ENCODE measurements at regions not wholly inside any gene's neighbourhood (a gene's known extent, or its start where the extent isn't known, plus 50 kb on each side); places are given as distances from the start of the nearest gene placed in this dataset.

DNA sequence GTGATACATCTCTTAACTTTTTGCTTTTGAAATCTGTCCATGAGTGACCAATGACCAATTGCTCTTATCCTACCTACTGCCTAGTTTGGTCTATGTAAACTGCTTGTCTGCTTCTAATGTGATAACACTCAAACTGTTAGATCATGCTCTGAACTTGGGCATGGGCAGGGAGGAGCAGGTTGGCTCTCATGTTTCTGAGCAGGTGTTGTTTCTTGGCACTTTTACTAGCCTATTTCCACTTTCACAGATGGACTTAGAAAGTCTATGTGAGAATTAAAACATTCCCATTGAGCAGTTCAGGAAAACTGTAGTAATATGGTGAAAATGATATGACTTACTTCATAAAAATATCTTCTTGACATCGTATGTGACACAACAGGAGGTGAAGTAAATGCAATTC, 538.4 kb downstream of the HACE1 start:
- no peak for DNase-seq (ENCODE audit: low spot score)

DNA sequence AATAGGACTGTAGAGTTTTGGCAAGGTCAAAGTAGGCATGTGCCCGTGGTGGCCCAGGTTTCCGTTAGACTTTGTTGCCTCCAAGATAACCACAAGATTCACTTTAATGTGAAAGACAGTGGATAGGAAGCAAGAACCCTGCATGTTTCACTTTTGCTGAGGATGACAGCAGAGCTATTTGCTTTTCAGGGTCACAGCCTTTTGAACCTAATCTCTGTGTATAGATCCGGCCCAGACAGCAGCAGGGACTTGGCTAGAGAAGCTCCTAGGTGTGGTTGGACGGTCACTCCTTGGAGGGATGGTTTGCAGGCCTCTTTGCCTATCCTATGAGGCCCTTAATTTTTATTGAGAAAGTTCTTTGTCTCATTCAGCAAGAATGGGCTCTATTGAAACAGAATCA, 538.8 kb downstream of the HACE1 start:
- DNase-seq (ENCODE audit: low spot score), result no peak

DNA sequence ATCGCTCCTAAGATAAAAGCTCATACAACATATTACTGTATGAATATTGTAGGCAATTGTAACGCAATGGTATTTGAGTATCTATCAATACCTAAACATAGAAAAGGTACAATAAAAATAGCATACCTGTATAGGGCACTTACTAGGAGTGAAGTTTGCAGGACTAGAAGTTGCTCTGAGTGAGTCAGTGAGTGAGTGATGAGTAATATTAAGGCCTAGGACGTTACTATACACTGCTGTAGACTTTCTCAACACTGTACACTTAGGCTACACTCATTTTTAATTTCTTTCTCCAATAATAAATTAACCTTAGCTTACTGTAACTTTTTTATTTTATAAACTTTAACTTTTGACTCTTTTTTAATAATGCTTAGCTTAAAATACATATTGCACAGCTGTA, 546.9 kb downstream of the HACE1 start:
- DNase-seq (ENCODE audit: low spot score), result no peak

DNA sequence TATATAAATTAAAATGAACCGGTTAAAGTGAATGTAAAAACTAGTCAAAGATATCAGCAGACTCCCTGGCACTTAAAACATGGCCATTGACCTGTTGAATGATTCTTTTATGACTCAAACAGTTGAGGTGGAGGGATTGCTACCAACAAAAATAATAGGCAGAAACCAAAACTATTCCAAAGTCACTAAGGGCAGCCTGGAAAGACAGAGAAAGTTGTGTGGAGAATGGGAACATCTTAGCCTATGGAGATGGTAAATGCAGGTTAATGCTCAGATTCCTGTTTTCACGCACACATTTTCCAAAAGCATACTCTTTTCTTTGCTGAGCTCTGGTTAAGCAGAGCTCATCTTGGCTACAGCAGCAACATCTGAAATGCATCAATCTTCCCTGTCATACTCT, 553.5 kb downstream of the HACE1 start:
- no peak for DNase-seq (ENCODE audit: low spot score)

GRCh38 chr6:104305206-104305605, 554.5 kb downstream of the HACE1 start:
- no peak for DNase-seq (ENCODE audit: low spot score)

DNA sequence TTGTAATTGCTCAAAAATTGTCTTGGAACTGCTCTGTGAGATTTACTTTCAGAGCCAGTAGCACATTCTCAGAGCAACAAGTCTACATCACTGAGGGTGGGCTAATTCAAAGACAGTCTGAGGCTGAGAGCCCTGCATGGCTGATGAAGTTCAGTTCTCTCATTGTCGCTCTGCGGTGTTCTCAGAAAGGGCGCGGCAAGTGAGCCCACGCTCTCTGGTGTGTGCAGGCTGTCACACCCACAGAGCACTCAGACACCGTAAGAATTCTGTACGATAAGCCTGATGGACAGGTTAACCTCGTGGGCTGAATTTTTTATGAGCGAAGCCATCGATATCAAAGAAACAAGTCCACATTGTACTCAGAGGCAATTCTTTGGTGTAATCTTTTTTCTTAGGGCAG, 557.8 kb downstream of the HACE1 start:
- no peak for DNase-seq (ENCODE audit: low spot score)

DNA sequence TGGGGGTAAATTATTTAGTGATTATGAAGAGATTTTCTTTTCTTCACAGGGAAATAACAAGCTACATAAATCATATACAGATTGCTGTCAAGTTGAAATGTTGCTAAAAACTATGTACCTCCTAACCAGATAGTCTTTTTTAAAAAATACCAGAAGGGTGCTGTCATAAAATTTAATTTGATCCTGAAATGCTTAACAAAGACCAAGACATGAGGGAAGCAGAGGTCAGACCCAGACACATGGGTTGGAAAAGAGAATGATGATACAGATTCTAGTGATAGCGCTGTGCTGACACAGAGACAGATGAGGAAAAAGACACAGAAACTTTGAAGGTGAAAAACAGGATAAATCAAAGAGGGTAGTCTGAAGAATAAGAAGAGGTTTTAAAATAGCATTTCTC, 573.1 kb downstream of the HACE1 start:
- DNase-seq (ENCODE audit: low spot score), result no peak

DNA sequence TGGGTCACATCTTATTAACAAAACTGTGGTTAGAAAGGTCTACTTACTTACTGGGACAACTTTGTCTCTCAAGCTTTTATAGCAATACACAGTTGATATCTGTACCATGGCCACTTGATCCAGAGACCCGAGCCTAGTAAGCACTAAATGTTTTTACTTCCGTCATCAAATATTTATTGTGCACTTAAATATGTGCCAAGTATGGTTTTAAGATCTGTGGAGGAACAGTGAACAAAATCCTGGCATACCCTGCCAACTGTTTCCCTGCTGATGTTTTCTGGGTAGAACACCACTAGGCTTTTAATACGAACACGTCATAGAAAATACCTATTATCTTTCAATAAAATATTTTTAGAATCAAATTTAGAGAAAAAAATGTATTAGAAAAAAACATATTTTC, 574.8 kb downstream of the HACE1 start:
- no peak for DNase-seq (ENCODE audit: low spot score)

- no peak for DNase-seq (ENCODE audit: low spot score)
These were observed 577.1 kb downstream of the HACE1 start for GRCh38 chr6:104282581-104282980.

GRCh38 chr6:104281370-104281769, 578.3 kb downstream of the HACE1 start:
- DNase-seq (ENCODE audit: low spot score), result no peak

DNA sequence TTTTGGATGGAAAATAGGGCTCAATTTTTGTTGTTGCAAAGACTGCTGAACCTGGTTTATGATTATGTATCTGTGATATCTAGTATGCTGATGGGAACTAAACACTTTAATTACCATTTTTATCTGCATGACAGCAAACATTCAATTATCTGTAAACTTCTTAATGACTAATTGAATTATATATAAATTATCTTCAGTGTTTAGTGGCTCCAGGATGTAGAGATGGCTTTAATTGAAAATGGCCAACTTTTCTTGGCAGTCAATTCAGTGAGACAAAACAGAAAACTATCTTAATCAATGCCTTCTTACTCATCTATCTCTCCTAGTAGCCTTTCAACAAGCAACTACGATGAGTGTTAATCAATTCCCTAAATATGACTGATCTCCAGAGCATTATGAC, 591.3 kb downstream of the HACE1 start:
- DNase-seq (ENCODE audit: low spot score), result no peak

DNA sequence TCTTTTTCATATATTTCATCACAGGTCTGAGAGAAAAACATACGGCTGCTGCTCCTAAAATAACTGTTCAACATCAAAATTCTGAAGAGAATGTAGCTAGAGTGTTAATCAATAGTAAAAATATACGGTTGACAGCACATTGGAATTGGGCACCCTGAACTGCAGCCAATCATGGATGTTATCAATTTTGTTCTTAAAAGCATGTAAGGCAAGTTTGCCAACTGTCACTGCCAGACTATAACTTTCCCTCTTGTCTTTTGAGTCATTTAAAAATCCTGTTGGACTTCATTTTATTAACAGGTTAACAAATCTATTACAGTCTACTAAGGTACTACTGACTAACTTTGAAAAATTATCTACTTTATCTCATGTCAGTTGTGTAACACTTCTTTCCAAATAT, 592.8 kb downstream of the HACE1 start:
- no peak for DNase-seq (ENCODE audit: low spot score)

DNA sequence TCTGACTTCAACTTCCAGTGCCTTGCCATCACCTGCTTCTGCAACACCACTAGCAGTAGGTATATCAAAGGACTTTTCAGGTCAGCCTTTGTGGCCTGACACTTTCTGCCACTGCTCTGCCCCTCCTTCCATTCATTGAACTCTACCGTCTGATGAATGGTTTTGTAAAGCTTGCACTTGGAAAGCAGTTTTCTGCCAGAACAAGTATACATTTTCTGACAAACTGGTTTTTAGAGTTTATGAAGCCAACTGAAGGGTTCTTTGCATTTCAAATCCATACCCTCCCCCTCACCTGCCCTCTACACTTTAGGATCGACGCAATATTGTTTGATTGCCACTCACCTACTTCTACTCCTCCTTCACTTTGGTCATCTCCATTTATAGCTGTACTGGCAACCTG, 603.1 kb downstream of the HACE1 start:
- DNase-seq (ENCODE audit: low spot score), result no peak

GRCh38 chr6:104253236-104253635, 606.5 kb downstream of the HACE1 start:
- no peak for DNase-seq (ENCODE audit: low spot score)

GRCh38 chr6:104252276-104252675, 607.4 kb downstream of the HACE1 start:
- no peak for DNase-seq (ENCODE audit: low spot score)

- no peak for DNase-seq (ENCODE audit: low spot score)
These were observed 608.1 kb downstream of the HACE1 start for GRCh38 chr6:104251651-104252050.

DNA sequence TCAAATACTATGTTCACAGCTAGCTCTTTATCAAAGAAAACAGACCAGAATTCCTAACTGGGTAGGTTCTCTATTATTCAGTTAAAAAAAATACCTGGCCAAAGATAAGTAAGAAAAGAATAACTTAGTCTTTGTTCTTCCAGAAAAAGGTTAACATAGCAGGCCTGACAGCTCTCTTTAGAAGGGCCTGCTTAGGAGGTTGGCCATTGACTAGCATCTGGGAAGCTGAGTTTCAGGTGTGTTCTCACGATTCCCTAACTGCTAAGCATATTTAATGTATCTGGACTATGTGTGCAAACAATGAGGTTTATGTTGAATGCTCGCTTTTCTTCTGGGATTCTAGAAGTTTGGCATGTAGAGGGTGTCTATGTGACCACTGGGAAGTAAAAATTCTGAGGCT, 618.9 kb downstream of the HACE1 start:
- DNase-seq (ENCODE audit: low spot score), result no peak

DNA sequence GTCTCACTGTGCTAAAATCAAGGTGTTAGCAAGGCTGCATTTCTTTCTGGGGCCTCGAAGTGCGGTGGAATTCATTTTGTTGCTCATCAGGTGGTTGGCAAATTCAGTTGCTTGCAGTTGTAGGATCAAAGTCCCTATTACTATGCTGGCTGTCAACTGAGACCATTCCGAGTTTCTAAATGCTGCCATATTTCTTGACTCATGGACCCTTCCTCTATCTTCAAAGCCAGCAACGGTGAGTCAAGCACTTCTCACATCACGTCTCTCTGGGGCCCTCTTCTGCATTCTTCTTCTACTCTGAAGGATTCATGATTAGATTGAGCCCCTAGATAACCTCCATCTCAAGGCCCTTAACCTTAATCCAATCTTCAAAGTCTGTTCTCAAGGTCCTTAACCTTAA, 619.7 kb downstream of the HACE1 start:
- no peak for DNase-seq (ENCODE audit: low spot score)

- no peak for DNase-seq (ENCODE audit: low spot score)
These were observed 630.7 kb downstream of the HACE1 start for GRCh38 chr6:104229057-104229456.

- no peak for DNase-seq (ENCODE audit: low spot score)
These were observed 632.2 kb downstream of the HACE1 start for GRCh38 chr6:104227508-104227907.

DNA sequence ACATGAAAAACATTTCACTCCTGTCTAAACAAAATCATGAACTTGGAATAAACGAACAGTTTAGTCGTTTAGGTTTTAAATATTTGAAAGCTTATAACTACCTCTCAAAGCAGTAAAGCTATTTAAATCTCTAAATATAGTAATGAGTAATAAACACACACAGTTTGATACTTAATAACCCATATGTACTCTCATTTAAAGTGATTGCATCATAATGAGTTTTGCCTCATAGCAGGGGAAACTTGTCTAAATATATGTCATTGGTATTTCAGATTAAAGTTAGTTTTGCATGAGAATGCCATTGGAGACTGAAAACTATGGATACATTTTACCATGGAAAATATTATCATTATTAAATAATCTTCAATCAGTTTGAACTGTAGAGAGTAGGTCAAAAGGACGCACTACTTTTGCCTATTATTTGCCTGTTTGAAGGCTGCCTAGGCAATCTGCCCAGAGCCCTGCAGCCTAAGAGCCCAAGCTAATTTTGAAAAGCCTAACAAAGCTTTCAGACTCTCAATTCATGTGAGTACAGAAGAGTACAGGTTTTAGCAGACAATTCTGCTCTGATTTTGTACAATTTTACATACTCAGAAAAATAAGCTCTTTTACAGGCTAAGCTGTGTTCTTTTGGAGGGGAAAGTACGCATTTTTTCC, 632.8 kb downstream of the HACE1 start:
- DNase-seq (ENCODE audit: low spot score), result no peak

GRCh38 chr6:104218116-104218515, 641.6 kb downstream of the HACE1 start:
- no peak for DNase-seq (ENCODE audit: low spot score)

GRCh38 chr6:104214901-104215300, 644.8 kb downstream of the HACE1 start:
- DNase-seq (ENCODE audit: low spot score), result no peak

DNA sequence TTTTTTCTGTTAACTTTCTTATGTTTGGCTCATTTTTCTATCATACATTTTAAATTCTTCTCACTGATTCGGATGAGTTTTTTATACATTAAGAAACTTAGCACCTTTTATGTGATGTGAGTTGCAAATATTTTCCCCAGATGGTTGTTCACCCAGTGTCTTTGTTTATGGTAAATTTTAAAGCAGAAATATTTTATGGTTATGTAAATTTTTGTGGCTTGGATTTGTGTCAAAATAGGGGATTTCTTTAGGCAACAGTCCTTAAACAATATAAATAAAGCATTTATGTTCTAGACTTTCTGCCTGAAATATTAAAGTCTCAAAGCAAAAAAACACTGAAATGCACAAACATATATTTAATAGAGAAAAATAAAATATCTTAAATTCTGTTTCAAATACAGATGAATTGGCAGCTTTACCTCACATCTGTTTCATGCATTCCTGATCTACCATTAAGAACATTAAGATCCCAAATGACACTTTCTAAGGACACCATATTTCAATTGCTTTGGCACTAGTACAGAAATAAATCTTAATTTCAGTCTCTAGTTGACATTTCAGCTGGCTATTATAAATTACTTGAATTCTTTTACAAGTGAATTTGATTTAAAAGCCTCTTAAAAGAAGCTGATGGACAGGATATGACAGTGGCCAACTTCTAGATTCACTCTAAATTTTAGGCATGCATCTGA, 646.6 kb downstream of the HACE1 start:
- DNase-seq (ENCODE audit: low spot score), result no peak

Data from COLO829 (cell line).